ENCODE measurements at regions not wholly inside any gene's neighbourhood (a gene's known extent, or its start where the extent isn't known, plus 50 kb on each side); places are given as distances from the start of the nearest gene placed in this dataset.

- TF ChIP-seq, protein P1, sequence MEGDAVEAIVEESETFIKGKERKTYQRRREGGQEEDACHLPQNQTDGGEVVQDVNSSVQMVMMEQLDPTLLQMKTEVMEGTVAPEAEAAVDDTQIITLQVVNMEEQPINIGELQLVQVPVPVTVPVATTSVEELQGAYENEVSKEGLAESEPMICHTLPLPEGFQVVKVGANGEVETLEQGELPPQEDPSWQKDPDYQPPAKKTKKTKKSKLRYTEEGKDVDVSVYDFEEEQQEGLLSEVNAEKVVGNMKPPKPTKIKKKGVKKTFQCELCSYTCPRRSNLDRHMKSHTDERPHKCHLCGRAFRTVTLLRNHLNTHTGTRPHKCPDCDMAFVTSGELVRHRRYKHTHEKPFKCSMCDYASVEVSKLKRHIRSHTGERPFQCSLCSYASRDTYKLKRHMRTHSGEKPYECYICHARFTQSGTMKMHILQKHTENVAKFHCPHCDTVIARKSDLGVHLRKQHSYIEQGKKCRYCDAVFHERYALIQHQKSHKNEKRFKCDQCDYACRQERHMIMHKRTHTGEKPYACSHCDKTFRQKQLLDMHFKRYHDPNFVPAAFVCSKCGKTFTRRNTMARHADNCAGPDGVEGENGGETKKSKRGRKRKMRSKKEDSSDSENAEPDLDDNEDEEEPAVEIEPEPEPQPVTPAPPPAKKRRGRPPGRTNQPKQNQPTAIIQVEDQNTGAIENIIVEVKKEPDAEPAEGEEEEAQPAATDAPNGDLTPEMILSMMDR (IDR thresholded peaks at IDR 0.05; ENCODE audit: poor library complexity), result no peak
- TF ChIP-seq EZH2phosphoT487 (IDR thresholded peaks at IDR 0.05; ENCODE audit: low read depth, severe bottlenecking, unreplicated experiment) (no peak), EZH2 (IDR thresholded peaks at IDR 0.05; ENCODE audit: borderline replicate concordance) (no peak)
Observed at GRCh38 chr21:28801906-28802305, 190.8 kb downstream of the LTN1 start.
